OCI-LY7 (cell line): ENCODE measurements at regions not wholly inside any gene's neighbourhood (a gene's known extent, or its start where the extent isn't known, plus 50 kb on each side); places are given as distances from the start of the nearest gene placed in this dataset.

Experiments used
- EZH2phosphoT487 ChIP-seq: fragments of 200-600 bp; sonication (generic); IDR thresholded peaks from 2 replicates; pipeline ENCODE4 v1.6.1; 2018; ENCODE audit warnings: low read depth, borderline replicate concordance, mild to moderate bottlenecking, mixed run types, antibody characterized with exemption, low read length, moderate library complexity, mixed read lengths
- TF ChIP-seq, protein P1 (sequence below): fragments of 200-600 bp; sonication (generic); conservative IDR thresholded peaks from 2 replicates; pipeline ENCODE4 v1.5.1; 2014; ENCODE audit warnings: mild to moderate bottlenecking, antibody characterized with exemption, low read length, moderate library complexity, mixed read lengths

DNA sequence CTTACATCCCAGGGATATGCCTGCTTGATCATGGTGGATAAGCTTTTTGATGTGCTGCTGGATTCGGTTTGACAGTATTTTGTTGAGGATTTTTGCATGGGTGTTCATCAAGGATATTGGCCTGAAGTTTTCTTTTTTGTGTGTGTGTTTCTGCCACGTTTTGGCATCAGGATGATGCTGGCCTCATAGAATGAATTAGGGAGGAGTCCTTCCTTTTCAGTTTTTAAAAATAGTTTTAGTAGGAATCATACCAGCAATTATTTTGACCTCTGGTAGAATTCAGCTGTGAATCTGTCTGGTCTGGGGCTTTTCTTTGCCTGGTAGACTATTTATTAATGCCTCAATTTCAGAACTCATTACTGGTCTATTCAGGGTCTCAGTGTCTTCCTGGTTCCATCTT is 362.4 kb downstream of the JRKL start:
- TF ChIP-seq, protein P1, sequence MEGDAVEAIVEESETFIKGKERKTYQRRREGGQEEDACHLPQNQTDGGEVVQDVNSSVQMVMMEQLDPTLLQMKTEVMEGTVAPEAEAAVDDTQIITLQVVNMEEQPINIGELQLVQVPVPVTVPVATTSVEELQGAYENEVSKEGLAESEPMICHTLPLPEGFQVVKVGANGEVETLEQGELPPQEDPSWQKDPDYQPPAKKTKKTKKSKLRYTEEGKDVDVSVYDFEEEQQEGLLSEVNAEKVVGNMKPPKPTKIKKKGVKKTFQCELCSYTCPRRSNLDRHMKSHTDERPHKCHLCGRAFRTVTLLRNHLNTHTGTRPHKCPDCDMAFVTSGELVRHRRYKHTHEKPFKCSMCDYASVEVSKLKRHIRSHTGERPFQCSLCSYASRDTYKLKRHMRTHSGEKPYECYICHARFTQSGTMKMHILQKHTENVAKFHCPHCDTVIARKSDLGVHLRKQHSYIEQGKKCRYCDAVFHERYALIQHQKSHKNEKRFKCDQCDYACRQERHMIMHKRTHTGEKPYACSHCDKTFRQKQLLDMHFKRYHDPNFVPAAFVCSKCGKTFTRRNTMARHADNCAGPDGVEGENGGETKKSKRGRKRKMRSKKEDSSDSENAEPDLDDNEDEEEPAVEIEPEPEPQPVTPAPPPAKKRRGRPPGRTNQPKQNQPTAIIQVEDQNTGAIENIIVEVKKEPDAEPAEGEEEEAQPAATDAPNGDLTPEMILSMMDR, result no peak
- no peak for TF ChIP-seq EZH2phosphoT487
